ENCODE measurements at regions not wholly inside any gene's neighbourhood (a gene's known extent, or its start where the extent isn't known, plus 50 kb on each side); places are given as distances from the start of the nearest gene placed in this dataset.
"Not testable (repeated sequence)": the region's sequence is repeated elsewhere in the genome, so short reads cannot be mapped to it uniquely, and the experiment has no call there.

DNA sequence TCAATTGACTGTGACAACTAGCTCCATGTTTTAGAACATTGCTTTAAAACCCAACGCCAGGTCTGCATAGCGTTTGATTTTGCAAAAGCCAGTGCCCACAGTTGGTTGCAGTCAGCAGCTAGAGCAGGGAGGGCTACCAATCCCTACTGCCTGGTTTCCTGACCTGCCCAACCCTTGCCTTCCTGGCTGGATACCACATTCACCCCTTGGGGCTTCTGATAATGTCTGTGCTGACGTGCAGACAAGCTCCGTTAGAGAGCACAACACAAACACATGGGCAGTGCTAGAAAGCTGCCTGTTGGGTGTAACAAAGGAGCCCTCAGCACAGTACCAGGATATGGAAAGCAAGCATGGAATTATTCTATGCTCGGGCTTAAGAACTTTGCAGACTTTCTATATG lies 71.4 kb upstream of the THSD7B start:
- no peaks in the 10 kb centered on the region for H3F3A ChIP-seq (ENCODE audit: insufficient read depth, low read length)
- H3K4me1 ChIP-seq (ENCODE audit: insufficient read depth, low read length, severe bottlenecking), result no peaks in the 10 kb centered on the region
- no peak overlapping the region for H2AFZ ChIP-seq (ENCODE audit: low read length)
- H3K9me3 ChIP-seq (ENCODE audit: low read length), result no peaks in the 10 kb centered on the region
- TF ChIP-seq CTCF (IDR thresholded peaks at IDR 0.05; ENCODE audit: low read length) (no peak), EZH2 (IDR thresholded peaks at IDR 0.05; ENCODE audit: borderline replicate concordance, low read length) (no peak)
- no peak overlapping the region for H3K27ac ChIP-seq (ENCODE audit: low read depth, low read length, poor library complexity, severe bottlenecking)
- H3K9me2 ChIP-seq (ENCODE audit: low read depth, low read length), result no peaks in the 10 kb centered on the region
- no peak overlapping the region for H3K4me2 ChIP-seq (ENCODE audit: low read length)
- no peaks in the 10 kb centered on the region for H3K79me2 ChIP-seq (ENCODE audit: insufficient read depth, low read length)
- no peaks in the 10 kb centered on the region for H4K20me1 ChIP-seq (ENCODE audit: insufficient read depth, low read length)
- H3K36me3 ChIP-seq (ENCODE audit: insufficient read depth, low read length), result no peaks in the 10 kb centered on the region
- H3K4me3 ChIP-seq (ENCODE audit: low read depth, low read length, poor library complexity, severe bottlenecking), result no peak overlapping the region
- no peak overlapping the region for H3K9ac ChIP-seq (ENCODE audit: low read length)
- no peaks in the 10 kb centered on the region for H3K27me3 ChIP-seq (ENCODE audit: insufficient read depth, low read length)

GRCh38 chr2:136680079-136680478 lies 85.3 kb upstream of the THSD7B start:
- not testable (repeated sequence) for H3K36me3 ChIP-seq (ENCODE audit: insufficient read depth, low read length); H3K27me3 ChIP-seq (ENCODE audit: insufficient read depth, low read length); H3K9ac ChIP-seq (ENCODE audit: low read length); H4K20me1 ChIP-seq (ENCODE audit: insufficient read depth, low read length); H2AFZ ChIP-seq (ENCODE audit: low read length); H3F3A ChIP-seq (ENCODE audit: insufficient read depth, low read length); H3K4me1 ChIP-seq (ENCODE audit: insufficient read depth, low read length, severe bottlenecking); H3K4me2 ChIP-seq (ENCODE audit: low read length); H3K79me2 ChIP-seq (ENCODE audit: insufficient read depth, low read length); H3K27ac ChIP-seq (ENCODE audit: low read depth, low read length, poor library complexity, severe bottlenecking); H3K9me2 ChIP-seq (ENCODE audit: low read depth, low read length); H3K4me3 ChIP-seq (ENCODE audit: low read depth, low read length, poor library complexity, severe bottlenecking); H3K9me3 ChIP-seq (ENCODE audit: low read length)

DNA sequence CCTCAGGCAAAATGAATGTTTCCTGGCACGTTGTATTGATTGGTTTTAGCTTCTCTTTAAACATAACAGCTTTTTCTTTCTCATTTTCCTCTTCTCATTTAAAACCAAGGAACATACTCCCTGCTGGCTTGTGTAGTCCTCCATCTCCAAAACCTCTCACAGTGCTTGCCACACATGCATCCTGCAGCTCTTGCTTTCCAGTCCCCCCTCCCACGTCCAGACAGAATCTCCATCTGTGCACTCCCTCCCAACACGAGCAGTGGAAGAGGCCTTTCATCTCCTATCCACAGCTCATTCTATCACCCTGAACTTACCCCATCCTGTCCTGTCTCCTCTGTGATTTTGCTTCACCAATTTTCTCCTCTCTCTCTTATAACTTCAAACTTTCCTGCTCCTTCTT lies 99.6 kb upstream of the THSD7B start:
- no peak overlapping the region for H3K4me2 ChIP-seq (ENCODE audit: low read length)
- no peak overlapping the region for H3K4me3 ChIP-seq (ENCODE audit: low read depth, low read length, poor library complexity, severe bottlenecking)
- H3K27ac ChIP-seq (ENCODE audit: low read depth, low read length, poor library complexity, severe bottlenecking), result no peak overlapping the region
- H3K36me3 ChIP-seq (ENCODE audit: insufficient read depth, low read length), result no peaks in the 10 kb centered on the region
- no peaks in the 10 kb centered on the region for H3K79me2 ChIP-seq (ENCODE audit: insufficient read depth, low read length)
- H4K20me1 ChIP-seq (ENCODE audit: insufficient read depth, low read length), result no peaks in the 10 kb centered on the region
- H2AFZ ChIP-seq (ENCODE audit: low read length), result no peak overlapping the region
- no peaks in the 10 kb centered on the region for H3K9me2 ChIP-seq (ENCODE audit: low read depth, low read length)
- no peaks in the 10 kb centered on the region for H3K9me3 ChIP-seq (ENCODE audit: low read length)
- H3K9ac ChIP-seq (ENCODE audit: low read length), result no peak overlapping the region
- no peaks in the 10 kb centered on the region for H3K4me1 ChIP-seq (ENCODE audit: insufficient read depth, low read length, severe bottlenecking)
- H3K27me3 ChIP-seq (ENCODE audit: insufficient read depth, low read length), result no peaks in the 10 kb centered on the region
- no peak for TF ChIP-seq EZH2 (IDR thresholded peaks at IDR 0.05; ENCODE audit: borderline replicate concordance, low read length)
- TF ChIP-seq CTCF (IDR thresholded peaks at IDR 0.05; ENCODE audit: low read length), result no peak
- no peaks in the 10 kb centered on the region for H3F3A ChIP-seq (ENCODE audit: insufficient read depth, low read length)

DNA sequence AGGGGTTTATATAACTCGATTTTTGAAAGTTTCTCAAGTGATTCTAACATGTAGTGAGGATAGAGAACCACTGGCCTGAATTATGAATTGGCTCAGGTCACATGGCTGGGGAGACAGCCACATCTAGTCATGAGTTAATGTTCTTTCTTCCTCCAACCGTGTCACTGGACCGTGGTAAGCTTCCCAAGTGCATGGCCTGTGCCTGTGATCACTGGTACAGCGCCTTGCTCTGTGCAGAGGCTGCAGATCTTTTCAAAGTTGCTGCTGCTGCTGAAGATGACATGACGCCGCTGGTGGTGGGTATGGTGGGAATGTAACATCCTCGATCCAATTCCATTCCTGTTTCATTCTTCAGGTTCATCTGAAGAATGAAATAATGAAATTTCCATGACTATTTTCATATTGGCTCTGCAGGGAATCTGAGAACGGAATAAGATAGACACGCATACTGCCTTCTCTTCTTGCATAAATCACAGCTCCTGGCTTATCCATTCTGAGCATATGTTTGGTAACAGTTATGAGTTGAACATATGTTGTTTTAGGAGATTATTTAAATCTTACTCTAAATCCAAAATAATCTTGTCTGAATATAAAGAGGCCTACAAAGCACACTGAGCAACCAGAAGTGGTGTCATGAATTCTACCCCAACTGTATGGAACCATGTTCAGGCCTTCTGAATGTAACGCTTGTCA lies 100.5 kb upstream of the THSD7B start:
- TF ChIP-seq CTCF (IDR thresholded peaks at IDR 0.05; ENCODE audit: low read length), result no peak
- TF ChIP-seq EZH2 (IDR thresholded peaks at IDR 0.05; ENCODE audit: borderline replicate concordance, low read length), result no peak
- H2AFZ ChIP-seq (ENCODE audit: low read length), result no peak overlapping the region
- H3K27ac ChIP-seq (ENCODE audit: low read depth, low read length, poor library complexity, severe bottlenecking), result no peak overlapping the region
- no peaks in the 10 kb centered on the region for H3K9me3 ChIP-seq (ENCODE audit: low read length)
- no peaks in the 10 kb centered on the region for H3F3A ChIP-seq (ENCODE audit: insufficient read depth, low read length)
- H3K27me3 ChIP-seq (ENCODE audit: insufficient read depth, low read length), result no peaks in the 10 kb centered on the region
- H3K4me2 ChIP-seq (ENCODE audit: low read length), result no peak overlapping the region
- no peak overlapping the region for H3K9ac ChIP-seq (ENCODE audit: low read length)
- no peaks in the 10 kb centered on the region for H3K4me1 ChIP-seq (ENCODE audit: insufficient read depth, low read length, severe bottlenecking)
- no peaks in the 10 kb centered on the region for H3K9me2 ChIP-seq (ENCODE audit: low read depth, low read length)
- no peak overlapping the region for H3K4me3 ChIP-seq (ENCODE audit: low read depth, low read length, poor library complexity, severe bottlenecking)
- no peaks in the 10 kb centered on the region for H4K20me1 ChIP-seq (ENCODE audit: insufficient read depth, low read length)
- H3K79me2 ChIP-seq (ENCODE audit: insufficient read depth, low read length), result no peaks in the 10 kb centered on the region
- no peaks in the 10 kb centered on the region for H3K36me3 ChIP-seq (ENCODE audit: insufficient read depth, low read length)
